Activated B cell treated with CpG ODN at 0.5 μM for 24 hours (primary cell): ENCODE measurements at regions not wholly inside any gene's neighbourhood (a gene's known extent, or its start where the extent isn't known, plus 50 kb on each side); places are given as distances from the start of the nearest gene placed in this dataset.

ENCODE experiments used
- ATAC-seq: fragments of 200-7000 bp; cut with Tn5 transposase; one replicate; pipeline ENCODE4 v1.10.0; 2021; ENCODE audit warnings: low read depth, mild to moderate bottlenecking, moderate library complexity
- CTCF ChIA-PET: fragments of 350-600 bp; sonication (Branson Sonifier 250); formaldehyde crosslinking; loops from one replicate; lab custom pipeline; 2021; ENCODE audit warnings: antibody characterized with exemption; lab: Charles Lee
- POLR2A ChIA-PET: fragments of 350-600 bp; sonication (Branson Sonifier 250); formaldehyde crosslinking; loops from one replicate; lab custom pipeline; 2021; ENCODE audit warnings: antibody characterized with exemption; lab: Charles Lee
- DNase-seq: peaks from one replicate; pipeline ENCODE4 v3.0.0; 2022
- H3K27ac Mint-ChIP-seq: one replicate; pipeline ENCODE4 v1.8.0; 2020; ENCODE audit warnings: mixed read lengths
- H3K27me3 Mint-ChIP-seq: one replicate; pipeline ENCODE4 v1.8.0; 2021; ENCODE audit warnings: mixed read lengths
- H3K36me3 Mint-ChIP-seq: one replicate; pipeline ENCODE4 v1.8.0; 2021; ENCODE audit warnings: low read depth, mixed read lengths
- H3K4me1 Mint-ChIP-seq: one replicate; pipeline ENCODE4 v1.8.0; 2021; ENCODE audit warnings: mixed read lengths
- H3K4me3 Mint-ChIP-seq: one replicate; pipeline ENCODE4 v1.8.0; 2020; ENCODE audit warnings: mild to moderate bottlenecking, mixed read lengths
- H3K9me3 Mint-ChIP-seq: one replicate; pipeline ENCODE4 v1.8.0; 2020; ENCODE audit warnings: mixed read lengths
- intact Hi-C: fragments of 100-400 bp; cut with micrococcal nuclease; formaldehyde crosslinking; loops from one replicate; pipeline ENCODE4 v1.15.1; 2024
- TF ChIP-seq, protein P1 (sequence below): fragments of 200-600 bp; IDR thresholded peaks from one replicate; pipeline ENCODE4 v1.8.0; 2022; ENCODE audit warnings: antibody characterized with exemption, mild to moderate bottlenecking

DNA sequence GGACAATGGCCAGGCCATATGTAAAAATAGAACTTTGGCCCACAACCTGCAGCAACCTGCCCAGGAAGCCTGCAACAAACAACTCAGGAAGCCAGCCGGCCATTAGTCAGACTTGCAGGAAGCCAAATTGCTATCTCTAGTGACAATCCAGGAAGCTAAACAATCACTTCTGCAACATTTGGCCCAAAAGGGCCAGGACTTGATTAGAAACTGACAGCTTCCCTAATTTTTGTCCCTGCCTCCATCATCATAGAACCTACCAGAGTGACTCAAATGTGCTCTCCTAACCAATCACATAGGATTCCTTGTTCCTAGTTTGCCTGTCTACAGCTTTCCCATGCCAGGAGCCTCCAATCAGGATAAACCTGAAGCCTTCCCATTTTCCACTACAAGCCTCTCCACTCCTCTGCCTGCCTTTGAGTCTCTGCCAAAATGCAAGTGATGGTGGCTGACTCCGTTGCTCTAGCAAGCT lies 639.3 kb downstream of the PTPRU start:
- Mint-ChIP-seq H3K36me3 (no peaks in the 10 kb centered on the region), H3K9me3 (no peaks in the 10 kb centered on the region), H3K27ac (no peak overlapping the region), H3K27me3 (peaks cover 2% of the 10 kb centered on the region), H3K4me3 (no peak overlapping the region), H3K4me1 (no peaks in the 10 kb centered on the region)
- POLR2A ChIA-PET, result no interaction called here
- intact Hi-C loops, result no loop called here
- TF ChIP-seq, protein P1, sequence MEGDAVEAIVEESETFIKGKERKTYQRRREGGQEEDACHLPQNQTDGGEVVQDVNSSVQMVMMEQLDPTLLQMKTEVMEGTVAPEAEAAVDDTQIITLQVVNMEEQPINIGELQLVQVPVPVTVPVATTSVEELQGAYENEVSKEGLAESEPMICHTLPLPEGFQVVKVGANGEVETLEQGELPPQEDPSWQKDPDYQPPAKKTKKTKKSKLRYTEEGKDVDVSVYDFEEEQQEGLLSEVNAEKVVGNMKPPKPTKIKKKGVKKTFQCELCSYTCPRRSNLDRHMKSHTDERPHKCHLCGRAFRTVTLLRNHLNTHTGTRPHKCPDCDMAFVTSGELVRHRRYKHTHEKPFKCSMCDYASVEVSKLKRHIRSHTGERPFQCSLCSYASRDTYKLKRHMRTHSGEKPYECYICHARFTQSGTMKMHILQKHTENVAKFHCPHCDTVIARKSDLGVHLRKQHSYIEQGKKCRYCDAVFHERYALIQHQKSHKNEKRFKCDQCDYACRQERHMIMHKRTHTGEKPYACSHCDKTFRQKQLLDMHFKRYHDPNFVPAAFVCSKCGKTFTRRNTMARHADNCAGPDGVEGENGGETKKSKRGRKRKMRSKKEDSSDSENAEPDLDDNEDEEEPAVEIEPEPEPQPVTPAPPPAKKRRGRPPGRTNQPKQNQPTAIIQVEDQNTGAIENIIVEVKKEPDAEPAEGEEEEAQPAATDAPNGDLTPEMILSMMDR, result no peak
- DNase-seq (no peak), ATAC-seq (no peak)
- CTCF ChIA-PET, result no interaction called here

DNA sequence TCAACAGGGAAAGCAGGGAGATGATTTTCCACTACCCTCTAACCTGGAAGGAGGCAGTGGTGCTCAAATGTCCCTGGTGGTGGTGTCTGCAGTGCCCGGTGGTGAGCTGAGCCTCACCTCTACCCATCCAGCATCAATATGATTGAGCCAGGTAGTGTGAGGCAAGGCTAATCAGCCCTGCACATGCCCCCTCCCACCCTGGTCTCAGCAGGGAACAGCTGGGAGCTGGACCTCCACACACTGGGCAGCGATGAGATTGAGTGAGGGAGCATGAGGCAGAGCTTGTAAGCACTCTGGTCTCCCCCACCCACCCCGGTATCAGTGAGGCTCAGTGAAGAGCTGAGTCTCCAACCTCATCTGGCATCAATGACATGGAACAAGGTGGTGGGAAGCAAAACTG lies 634.3 kb downstream of the PTPRU start:
- no peak for ATAC-seq
- H3K9me3 Mint-ChIP-seq, result no peaks in the 10 kb centered on the region
- peaks cover 3% of the 10 kb centered on the region for H3K27me3 Mint-ChIP-seq
- no peak overlapping the region for H3K27ac Mint-ChIP-seq
- DNase-seq, result no peak
- H3K4me1 Mint-ChIP-seq, result no peaks in the 10 kb centered on the region
- TF ChIP-seq, protein P1, result no peak
- ChIA-PET POLR2A (no interaction called here), CTCF (no interaction called here)
- no peaks in the 10 kb centered on the region for H3K36me3 Mint-ChIP-seq
- intact Hi-C loops, result no loop called here
- no peak overlapping the region for H3K4me3 Mint-ChIP-seq

DNA sequence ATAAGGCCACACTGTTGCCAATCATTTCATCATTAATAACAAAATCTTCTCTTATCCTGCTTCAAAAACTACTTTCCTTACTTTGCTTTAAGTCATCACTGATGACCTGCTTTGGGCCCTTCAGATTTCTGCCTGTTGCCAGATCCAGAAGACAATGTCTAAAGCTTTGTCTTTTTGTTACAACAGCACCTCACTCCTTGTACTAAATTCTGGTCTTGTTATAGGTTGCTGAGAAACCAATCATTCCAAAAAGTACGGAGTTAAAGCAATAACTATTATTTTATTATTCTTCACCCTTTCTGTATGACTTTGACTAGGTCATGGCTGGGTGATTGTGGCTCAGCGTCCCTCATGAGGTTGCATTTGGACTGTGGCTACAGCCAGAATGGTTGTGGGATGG lies 633.5 kb downstream of the PTPRU start:
- ATAC-seq (no peak), DNase-seq (no peak)
- TF ChIP-seq, protein P1, result no peak
- H3K36me3 Mint-ChIP-seq, result no peaks in the 10 kb centered on the region
- H3K9me3 Mint-ChIP-seq, result no peaks in the 10 kb centered on the region
- H3K27me3 Mint-ChIP-seq, result peaks cover 2% of the 10 kb centered on the region
- intact Hi-C loops, result no loop called here
- H3K4me3 Mint-ChIP-seq, result no peak overlapping the region
- no peaks in the 10 kb centered on the region for H3K4me1 Mint-ChIP-seq
- CTCF ChIA-PET, result no interaction called here
- H3K27ac Mint-ChIP-seq, result no peak overlapping the region
- POLR2A ChIA-PET, result no interaction called here

DNA sequence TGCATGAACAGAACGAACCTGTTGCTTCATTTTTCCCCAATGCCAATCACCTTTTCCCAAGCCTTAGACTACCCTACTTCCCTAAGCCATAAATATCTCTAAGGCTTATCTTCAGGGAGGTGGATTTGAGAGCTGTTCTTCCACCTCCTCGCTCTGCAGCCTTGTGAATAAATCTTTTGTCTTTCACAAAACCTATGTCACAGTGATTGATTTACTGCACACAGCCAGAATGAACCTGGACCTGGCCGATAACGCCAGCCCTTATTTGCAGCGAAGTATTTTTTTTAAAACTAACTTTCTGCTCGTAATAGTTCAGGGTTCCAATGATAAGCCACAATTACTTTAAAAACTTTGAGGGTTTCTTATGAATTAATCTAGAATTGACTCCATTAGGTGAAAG lies 632.6 kb downstream of the PTPRU start:
- no peak overlapping the region for H3K4me3 Mint-ChIP-seq
- CTCF ChIA-PET, result interaction anchor here (0.6 kb wide), 1 partner anchor 31 kb away, joined by 3 read pairs; no protein-coding TSS in a partner anchor
- H3K4me1 Mint-ChIP-seq, result no peaks in the 10 kb centered on the region
- POLR2A ChIA-PET, result no interaction called here
- no peak for ATAC-seq
- no peaks in the 10 kb centered on the region for H3K9me3 Mint-ChIP-seq
- H3K27ac Mint-ChIP-seq, result no peak overlapping the region
- no peaks in the 10 kb centered on the region for H3K36me3 Mint-ChIP-seq
- DNase-seq, result no peak
- peaks cover 2% of the 10 kb centered on the region for H3K27me3 Mint-ChIP-seq
- TF ChIP-seq, protein P1, result no peak
- intact Hi-C loops, result no loop called here

DNA sequence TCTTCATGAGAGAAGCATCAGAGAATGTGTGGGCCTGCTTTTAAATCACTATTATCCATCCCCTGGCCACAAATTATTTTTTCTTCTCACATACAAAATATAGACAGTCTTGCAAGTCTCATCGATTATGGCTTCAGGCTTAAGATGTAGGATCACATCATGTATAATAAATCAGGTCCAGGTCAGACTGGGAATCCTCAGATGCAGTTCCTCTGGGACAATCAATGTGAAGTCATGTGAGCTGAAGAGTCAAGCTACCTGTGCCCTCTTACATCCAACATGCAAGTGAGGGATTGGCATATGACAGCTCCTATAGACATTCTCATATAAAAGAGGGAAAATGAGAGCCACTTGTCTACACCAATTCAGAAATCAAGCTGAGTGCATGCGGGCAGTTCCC lies 631.8 kb downstream of the PTPRU start:
- DNase-seq (no peak), ATAC-seq (no peak)
- Mint-ChIP-seq H3K36me3 (no peaks in the 10 kb centered on the region), H3K4me1 (no peaks in the 10 kb centered on the region), H3K27ac (no peak overlapping the region), H3K9me3 (no peaks in the 10 kb centered on the region), H3K4me3 (no peak overlapping the region), H3K27me3 (peaks cover 2% of the 10 kb centered on the region)
- intact Hi-C loops, result no loop called here
- ChIA-PET CTCF (no interaction called here), POLR2A (no interaction called here)
- TF ChIP-seq, protein P1, result no peak
